Chondrocyte (in vitro differentiated cells): ENCODE measurements at regions not wholly inside any gene's neighbourhood (a gene's known extent, or its start where the extent isn't known, plus 50 kb on each side); places are given as distances from the start of the nearest gene placed in this dataset.

Experiments
- DNase-seq: peaks from one replicate; pipeline ENCODE4 v3.0.0; 2021; ENCODE audit warnings: mixed read lengths, low spot score
- H3K27ac Mint-ChIP-seq: one replicate; pipeline ENCODE4 v1.8.0; 2021; ENCODE audit warnings: mild to moderate bottlenecking, moderate library complexity, mixed read lengths; ENCODE audit not compliant: unreplicated experiment
- H3K27me3 Mint-ChIP-seq: 2 replicates; pipeline ENCODE4 v1.8.0; 2021; ENCODE audit warnings: low read depth, mixed read lengths
- H3K36me3 Mint-ChIP-seq: 2 replicates; pipeline ENCODE4 v1.8.0; 2021; ENCODE audit warnings: low read depth, mixed read lengths
- H3K4me1 Mint-ChIP-seq: 2 replicates; pipeline ENCODE4 v1.8.0; 2021; ENCODE audit warnings: low read depth, mild to moderate bottlenecking, mixed read lengths
- H3K4me3 Mint-ChIP-seq: one replicate; pipeline ENCODE4 v1.8.0; 2021; ENCODE audit warnings: mild to moderate bottlenecking, moderate library complexity, mixed read lengths; ENCODE audit not compliant: unreplicated experiment
- H3K9me3 Mint-ChIP-seq: 2 replicates; pipeline ENCODE4 v1.8.0; 2021; ENCODE audit warnings: low read depth, mixed read lengths
- CTCF ChIP-seq: fragments of 200-600 bp; sonication (generic); IDR thresholded peaks from 2 replicates; pipeline ENCODE4 v1.5.0; 2021; ENCODE audit warnings: antibody characterized with exemption, mild to moderate bottlenecking, moderate library complexity

DNA sequence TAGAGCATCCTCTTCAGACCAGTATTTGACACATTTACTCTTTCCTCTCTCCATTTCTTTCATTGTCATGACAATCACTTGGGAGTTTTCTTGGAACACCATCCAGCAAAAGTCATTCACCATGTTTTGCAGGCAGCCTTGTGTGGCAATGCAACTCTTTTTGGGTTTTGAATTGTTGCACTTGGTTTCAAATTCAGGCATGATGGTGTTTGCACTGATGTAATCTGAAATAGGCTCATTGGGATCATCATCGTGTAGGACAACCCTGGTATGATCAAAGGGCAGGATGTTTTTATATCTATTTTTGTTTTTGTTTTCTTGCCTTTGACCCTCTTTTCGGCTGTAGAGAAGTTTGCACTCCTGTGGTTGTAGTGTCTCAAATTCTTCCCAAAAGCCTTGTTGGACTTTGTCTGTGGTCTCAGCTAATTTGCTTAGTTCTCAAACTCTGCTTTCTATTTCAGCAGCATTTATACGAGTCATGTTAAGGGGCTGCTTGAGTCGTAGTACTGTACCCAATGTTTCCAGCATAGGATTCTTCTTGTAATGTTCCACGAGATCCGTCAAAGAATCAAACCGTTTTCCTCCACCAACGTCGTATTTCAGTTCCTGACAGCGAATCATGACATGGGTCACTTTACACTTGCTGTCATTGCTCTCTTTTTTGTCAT is 160.8 kb upstream of the TNFAIP3 start:
- Mint-ChIP-seq H3K27ac (no peak overlapping the region), H3K4me1 (peaks cover 12% of the 10 kb centered on the region), H3K27me3 (no peaks in the 10 kb centered on the region), H3K4me3 (no peak overlapping the region), H3K36me3 (no peaks in the 10 kb centered on the region), H3K9me3 (no peaks in the 10 kb centered on the region)
- TF ChIP-seq CTCF, result no peak
- no peak for DNase-seq

- Mint-ChIP-seq H3K4me1 (peaks cover 12% of the 10 kb centered on the region), H3K36me3 (no peaks in the 10 kb centered on the region), H3K9me3 (no peaks in the 10 kb centered on the region), H3K4me3 (no peak overlapping the region), H3K27ac (no peak overlapping the region), H3K27me3 (no peaks in the 10 kb centered on the region)
- TF ChIP-seq CTCF, result no peak
- DNase-seq, result no peak
These were observed 159.9 kb upstream of the TNFAIP3 start for GRCh38 chr6:137707038-137707589.

- H3K9me3 Mint-ChIP-seq, result no peaks in the 10 kb centered on the region
- no peaks in the 10 kb centered on the region for H3K36me3 Mint-ChIP-seq
- TF ChIP-seq CTCF, result peak; percentile 96
- H3K4me3 Mint-ChIP-seq, result peak overlapping the region; percentile 60
- H3K27me3 Mint-ChIP-seq, result no peaks in the 10 kb centered on the region
- H3K4me1 Mint-ChIP-seq, result peaks cover 10% of the 10 kb centered on the region
- DNase-seq, result no peak
- H3K27ac Mint-ChIP-seq, result no peak overlapping the region
These were observed 159.3 kb upstream of the TNFAIP3 start for GRCh38 chr6:137707590-137708360.

DNA sequence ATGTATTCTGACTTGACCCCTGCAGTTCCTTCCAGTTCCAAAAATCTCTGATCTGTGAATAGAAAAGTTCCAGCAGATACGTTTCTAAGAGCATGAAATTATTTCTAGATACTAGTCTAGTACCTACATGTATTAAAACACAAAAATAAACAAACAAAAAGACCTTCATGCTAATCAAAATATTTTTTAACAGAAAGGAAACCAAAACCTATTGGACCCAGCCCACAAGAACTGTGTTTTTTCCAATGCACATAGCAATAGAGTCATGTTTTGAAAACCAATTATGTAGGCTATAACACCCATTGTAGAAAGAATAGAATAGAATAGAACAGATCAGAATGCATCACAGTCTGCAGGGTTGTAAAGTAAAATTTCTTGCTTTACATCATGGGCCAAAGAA is 158.6 kb upstream of the TNFAIP3 start:
- H3K4me1 Mint-ChIP-seq, result peaks cover 6% of the 10 kb centered on the region
- DNase-seq, result no peak
- H3K4me3 Mint-ChIP-seq, result no peak overlapping the region
- no peak overlapping the region for H3K27ac Mint-ChIP-seq
- TF ChIP-seq CTCF, result no peak
- H3K27me3 Mint-ChIP-seq, result no peaks in the 10 kb centered on the region
- no peaks in the 10 kb centered on the region for H3K36me3 Mint-ChIP-seq
- no peaks in the 10 kb centered on the region for H3K9me3 Mint-ChIP-seq

DNA sequence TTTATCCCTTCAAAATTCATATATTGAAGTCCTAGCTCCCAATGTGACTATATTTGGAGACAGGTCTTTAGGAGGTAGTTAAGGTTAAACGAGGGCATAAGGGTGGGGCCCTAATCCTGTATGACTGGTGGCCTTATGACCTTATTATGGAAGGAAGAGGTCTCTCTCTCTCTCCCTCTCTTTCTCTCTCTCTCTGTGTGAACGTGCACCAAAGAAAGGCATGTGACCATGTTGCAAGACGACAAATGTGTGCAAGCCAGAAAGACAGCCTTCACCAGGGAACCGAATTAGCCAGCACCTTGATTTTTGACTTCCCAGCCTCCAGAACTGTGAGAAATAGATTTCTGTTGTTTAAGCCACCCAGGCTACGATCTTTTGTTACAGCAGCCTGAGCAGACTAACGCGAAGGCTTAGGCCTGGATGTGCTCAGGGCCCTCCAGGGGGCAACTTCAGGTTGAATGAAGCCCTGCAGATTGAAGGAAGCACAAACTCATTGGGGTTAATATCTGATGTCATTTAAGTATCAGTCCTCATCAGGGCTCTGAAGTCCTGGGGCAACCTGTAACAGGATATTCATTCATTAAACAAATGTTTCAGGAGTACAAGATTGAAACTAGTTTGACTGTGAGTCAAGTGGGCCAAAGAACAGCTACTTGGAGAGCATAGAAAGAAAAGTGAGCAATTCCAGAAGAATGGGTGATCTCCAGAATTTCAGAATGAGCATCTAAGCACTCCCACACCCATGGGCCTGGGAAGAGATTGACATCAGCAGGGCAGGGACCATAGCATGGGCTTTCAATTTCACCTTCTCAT is 157.4 kb upstream of the TNFAIP3 start:
- H3K27ac Mint-ChIP-seq, result no peak overlapping the region
- no peak overlapping the region for H3K4me3 Mint-ChIP-seq
- H3K36me3 Mint-ChIP-seq, result no peaks in the 10 kb centered on the region
- no peak for TF ChIP-seq CTCF
- H3K9me3 Mint-ChIP-seq, result no peaks in the 10 kb centered on the region
- no peaks in the 10 kb centered on the region for H3K27me3 Mint-ChIP-seq
- peaks cover 6% of the 10 kb centered on the region for H3K4me1 Mint-ChIP-seq
- DNase-seq, result no peak
